Kidney (tissue), 13 donors: ENCODE measurements at regions not wholly inside any gene's neighbourhood (a gene's known extent, or its start where the extent isn't known, plus 50 kb on each side); places are given as distances from the start of the nearest gene placed in this dataset.
A peak's percentile ranks its signal among the peaks of the same experiment; 100 is the strongest.

Source experiments
- DNase-seq, 5 donors: peaks; one replicate each; pipeline ENCODE4 v3.0.0-alpha.2; 2013 to 2020
- FAIRE-seq: peaks from 2 replicates; lab custom pipeline; 2012; peaks lifted over from hg19 to GRCh38; lab: Jason Lieb, UNC
- H3K27ac ChIP-seq, 2 donors: one replicate each; pipeline ENCODE4 v1.7.0; 2013; ENCODE audit warnings: low read depth in 2 of 2, low read length in 2 of 2, inconsistent platforms in 1 of 2
- H3K27me3 ChIP-seq: one replicate; pipeline ENCODE4 v1.7.1; 2013; ENCODE audit warnings: low read length, inconsistent platforms; ENCODE audit not compliant: control insufficient read depth, insufficient read depth
- H3K36me3 ChIP-seq, 3 donors: one replicate each; pipeline versions ENCODE4 v1.7.0 to v1.7.1; 2013; ENCODE audit warnings: low read length in 3 of 3, control low read depth in 1 of 3, inconsistent platforms in 1 of 3; ENCODE audit not compliant: insufficient read depth in 3 of 3, control insufficient read depth in 2 of 3
- H3K4me1 ChIP-seq, 3 donors: one replicate each; pipeline versions ENCODE4 v1.7.0 to v1.7.1; 2013; ENCODE audit warnings: low read length in 3 of 3, inconsistent platforms in 1 of 3, low read depth in 1 of 3; ENCODE audit not compliant: control insufficient read depth in 2 of 3, insufficient read depth in 2 of 3
- H3K4me3 ChIP-seq, 3 donors: one replicate each; pipeline versions ENCODE4 v1.7.0 to v1.8.1; 2013; ENCODE audit warnings: low read length in 3 of 3, control low read depth in 1 of 3, inconsistent platforms in 1 of 3
- H3K9ac ChIP-seq, 3 donors: one replicate each; pipeline versions ENCODE4 v1.7.0 to v1.7.1; 2013; ENCODE audit warnings: low read length in 3 of 3, control low read depth in 1 of 3, inconsistent platforms in 1 of 3
- H3K9me3 ChIP-seq, 3 donors: one replicate each; pipeline versions ENCODE4 v1.7.0 to v1.7.1; 2013; ENCODE audit warnings: low read length in 3 of 3, control low read depth in 1 of 3, inconsistent platforms in 1 of 3; ENCODE audit not compliant: control insufficient read depth in 2 of 3, insufficient read depth in 1 of 3
- CTCF ChIP-seq: IDR thresholded peaks from 3 replicates; pipeline ENCODE4 v1.5.1; 2012; ENCODE audit warnings: mild to moderate bottlenecking, moderate library complexity, borderline replicate concordance; ENCODE audit not compliant: insufficient read depth; ENCODE audit errors: extremely low read depth
- intact Hi-C: fragments of 100-400 bp; cut with DNase I; formaldehyde crosslinking; loops from one replicate; pipeline ENCODE4 v1.11.1; 2022
- donor health status: control.
- donor health status: control.
- donor health status: control.
- donor health status: control.
- donor health status: control.
- donor health status: DM: yes; HTN: yes; CAD: no.
- donor health status: Normal renal cell carcinoma (clear cell type).

GRCh38 chr7:17463511-17464085 lies 165.1 kb downstream of the AHR start:
- no peak for FAIRE-seq
- no peak overlapping the region for H3K9ac ChIP-seq
- H3K4me3 ChIP-seq, result no peak overlapping the region
- intact Hi-C loops, result no loop called here
- no peak for TF ChIP-seq CTCF
- no peaks in the 10 kb centered on the region for H3K9me3 ChIP-seq
- DNase-seq, result no peak
- no peaks in the 10 kb centered on the region for H3K27me3 ChIP-seq
- no peaks in the 10 kb centered on the region for H3K4me1 ChIP-seq
- no peak overlapping the region for H3K27ac ChIP-seq
- H3K36me3 ChIP-seq, result no peaks in the 10 kb centered on the region

DNA sequence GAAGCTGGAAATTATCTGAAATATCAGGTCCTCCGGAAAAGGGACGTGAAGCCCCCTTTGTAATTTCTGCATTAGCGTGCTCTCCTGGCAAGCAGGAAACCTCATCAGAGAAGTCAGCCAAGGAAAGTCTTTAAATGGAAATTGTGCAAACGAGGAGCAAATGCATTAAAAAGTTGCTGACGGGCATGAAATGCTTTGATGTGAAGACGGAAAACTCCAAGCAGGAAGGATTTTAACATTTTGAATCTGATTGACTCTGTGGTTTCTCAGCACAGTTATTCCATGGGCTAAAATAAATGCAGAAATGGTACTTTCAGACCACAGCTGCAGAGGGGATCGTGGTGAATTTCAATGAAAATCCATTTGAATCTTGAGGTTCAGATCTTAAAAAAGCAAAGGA lies 167.8 kb downstream of the AHR start:
- no peaks in the 10 kb centered on the region for H3K4me1 ChIP-seq
- DNase-seq (peak in 1 of 5 donors; percentile 26), FAIRE-seq (no peak)
- H3K36me3 ChIP-seq, result no peaks in the 10 kb centered on the region
- TF ChIP-seq CTCF, result no peak
- H3K9ac ChIP-seq, result no peak overlapping the region
- no peak overlapping the region for H3K27ac ChIP-seq
- no peak overlapping the region for H3K4me3 ChIP-seq
- intact Hi-C loops, result no loop called here
- no peaks in the 10 kb centered on the region for H3K9me3 ChIP-seq
- no peaks in the 10 kb centered on the region for H3K27me3 ChIP-seq

DNA sequence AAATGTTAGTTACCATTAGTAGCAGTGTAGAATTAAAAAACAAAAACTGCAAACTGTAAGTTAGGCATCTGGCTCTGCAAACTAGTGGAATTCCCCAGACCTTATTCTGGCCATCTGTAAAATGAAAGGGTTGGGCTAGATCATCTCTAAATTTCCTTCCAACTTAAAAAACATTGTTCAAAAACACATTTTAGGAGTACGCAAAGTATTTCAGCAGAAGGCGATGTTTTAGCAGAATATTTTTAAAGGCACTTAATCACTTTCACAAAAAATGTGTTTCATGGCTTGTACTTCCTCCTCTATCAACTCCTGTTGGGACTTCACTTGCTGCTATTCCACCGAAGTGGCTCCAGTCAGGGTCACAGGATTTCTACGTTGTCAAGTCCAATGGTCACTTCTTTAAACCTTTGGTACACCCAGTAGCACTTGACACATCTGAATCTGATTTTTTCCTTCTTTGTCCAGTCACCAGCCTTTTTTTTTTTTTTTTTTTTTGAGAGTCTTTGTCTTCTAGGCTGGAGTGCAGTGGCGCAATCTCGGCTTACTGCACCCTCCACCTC lies 169.0 kb downstream of the AHR start:
- intact Hi-C loops, result no loop called here
- Histone ChIP-seq H3K9ac (no peak overlapping the region), H3K27ac (no peak overlapping the region), H3K36me3 (no peaks in the 10 kb centered on the region), H3K4me1 (no peaks in the 10 kb centered on the region), H3K4me3 (no peak overlapping the region), H3K27me3 (no peaks in the 10 kb centered on the region), H3K9me3 (no peaks in the 10 kb centered on the region)
- DNase-seq (no peak), FAIRE-seq (no peak)
- TF ChIP-seq CTCF, result no peak

- Histone ChIP-seq H3K27ac (no peak overlapping the region), H3K4me1 (no peaks in the 10 kb centered on the region), H3K9me3 (no peaks in the 10 kb centered on the region), H3K9ac (no peak overlapping the region), H3K36me3 (no peaks in the 10 kb centered on the region), H3K27me3 (no peaks in the 10 kb centered on the region), H3K4me3 (no peak overlapping the region)
- intact Hi-C loops, result no loop called here
- DNase-seq (no peak), FAIRE-seq (no peak)
- TF ChIP-seq CTCF, result no peak
Observed at GRCh38 chr7:17471325-17471724, 172.9 kb downstream of the AHR start.
